ENCODE measurements at regions not wholly inside any gene's neighbourhood (a gene's known extent, or its start where the extent isn't known, plus 50 kb on each side); places are given as distances from the start of the nearest gene placed in this dataset.

- TF ChIP-seq CTCF (IDR thresholded peaks at IDR 0.05; ENCODE audit: insufficient read depth, low read length, poor library complexity, severe bottlenecking) (no peak), EZH2phosphoT487 (conservative IDR thresholded peaks at IDR 0.05; ENCODE audit: low read length) (no peak)
Observed at GRCh38 chr7:14974688-14975087, 72.1 kb upstream of the DGKB start.
